H1 (cell line): ENCODE measurements at regions not wholly inside any gene's neighbourhood (a gene's known extent, or its start where the extent isn't known, plus 50 kb on each side); places are given as distances from the start of the nearest gene placed in this dataset.

Experiments
- TAF7 ChIP-seq: optimal IDR thresholded peaks from 2 replicates; pipeline ENCODE3; 2011; ENCODE audit warnings: low read depth, mild to moderate bottlenecking, inconsistent platforms, low read length, moderate library complexity, borderline replicate concordance
- TF ChIP-seq, protein P1 (sequence below), 3 experiments: IDR thresholded peaks; 1 replicate in 2 of 3; 2 replicates in 1 of 3; pipeline versions ENCODE4 v1.5.1 to v1.6.1; 2011; ENCODE audit warnings: low read length in 3 of 3, mild to moderate bottlenecking in 3 of 3, inconsistent platforms in 2 of 3, low read depth in 1 of 3, moderate library complexity in 1 of 3; ENCODE audit not compliant: insufficient read depth in 1 of 3; ENCODE audit errors: control extremely low read depth in 1 of 3

DNA sequence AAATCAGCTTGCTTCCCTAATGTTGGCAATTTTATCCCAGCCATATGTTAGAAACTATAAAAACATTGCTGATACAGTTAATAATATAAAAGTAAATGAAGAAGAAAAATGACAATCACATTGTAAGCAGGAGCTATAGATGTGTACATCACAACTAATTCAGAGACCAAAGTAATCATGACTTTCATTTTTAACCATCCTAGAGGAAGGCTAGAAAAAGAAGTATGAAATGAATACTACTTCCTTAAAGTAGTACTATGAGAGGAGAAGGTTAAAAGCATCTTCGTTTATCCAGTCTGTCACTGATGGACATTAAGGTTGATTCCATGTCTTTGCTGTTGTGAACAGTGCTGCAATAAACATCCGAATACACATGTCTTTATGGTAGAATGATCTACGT, 135.5 kb downstream of the IRS2 start (continued):
- TF ChIP-seq, protein P1, sequence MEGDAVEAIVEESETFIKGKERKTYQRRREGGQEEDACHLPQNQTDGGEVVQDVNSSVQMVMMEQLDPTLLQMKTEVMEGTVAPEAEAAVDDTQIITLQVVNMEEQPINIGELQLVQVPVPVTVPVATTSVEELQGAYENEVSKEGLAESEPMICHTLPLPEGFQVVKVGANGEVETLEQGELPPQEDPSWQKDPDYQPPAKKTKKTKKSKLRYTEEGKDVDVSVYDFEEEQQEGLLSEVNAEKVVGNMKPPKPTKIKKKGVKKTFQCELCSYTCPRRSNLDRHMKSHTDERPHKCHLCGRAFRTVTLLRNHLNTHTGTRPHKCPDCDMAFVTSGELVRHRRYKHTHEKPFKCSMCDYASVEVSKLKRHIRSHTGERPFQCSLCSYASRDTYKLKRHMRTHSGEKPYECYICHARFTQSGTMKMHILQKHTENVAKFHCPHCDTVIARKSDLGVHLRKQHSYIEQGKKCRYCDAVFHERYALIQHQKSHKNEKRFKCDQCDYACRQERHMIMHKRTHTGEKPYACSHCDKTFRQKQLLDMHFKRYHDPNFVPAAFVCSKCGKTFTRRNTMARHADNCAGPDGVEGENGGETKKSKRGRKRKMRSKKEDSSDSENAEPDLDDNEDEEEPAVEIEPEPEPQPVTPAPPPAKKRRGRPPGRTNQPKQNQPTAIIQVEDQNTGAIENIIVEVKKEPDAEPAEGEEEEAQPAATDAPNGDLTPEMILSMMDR (IDR thresholded peaks at IDR 0.05; ENCODE audit: control extremely low read depth in 1 of 3, insufficient read depth in 1 of 3, low read depth in 1 of 3, low read length in 3 of 3): no peak
- no peak for TF ChIP-seq TAF7
